ENCODE measurements at regions not wholly inside any gene's neighbourhood (a gene's known extent, or its start where the extent isn't known, plus 50 kb on each side); places are given as distances from the start of the nearest gene placed in this dataset.

GRCh38 chr4:57496697-57497471 lies 386.7 kb upstream of the IGFBP7 start:
- no peak for TF ChIP-seq CTCF (IDR thresholded peaks at IDR 0.05)
- TF ChIP-seq POLR2AphosphoS5 (IDR thresholded peaks at IDR 0.05; ENCODE audit: insufficient read depth in 1 of 2, low read depth in 1 of 2): no peak
- no peak for TF ChIP-seq POLR2A (IDR thresholded peaks at IDR 0.05)
- Histone ChIP-seq H3K36me3 (no peaks in the 10 kb centered on the region), H3K4me3 (no peak overlapping the region), H3K27me3 (no peaks in the 10 kb centered on the region), H3K9me3 (no peaks in the 10 kb centered on the region), H3K27ac (no peak overlapping the region), H3K4me1 (no peaks in the 10 kb centered on the region)
- intact Hi-C loops (cut with DNase I): no loop called here
- DNase-seq (ENCODE audit: extremely low spot score in 2 of 2): no peak

DNA sequence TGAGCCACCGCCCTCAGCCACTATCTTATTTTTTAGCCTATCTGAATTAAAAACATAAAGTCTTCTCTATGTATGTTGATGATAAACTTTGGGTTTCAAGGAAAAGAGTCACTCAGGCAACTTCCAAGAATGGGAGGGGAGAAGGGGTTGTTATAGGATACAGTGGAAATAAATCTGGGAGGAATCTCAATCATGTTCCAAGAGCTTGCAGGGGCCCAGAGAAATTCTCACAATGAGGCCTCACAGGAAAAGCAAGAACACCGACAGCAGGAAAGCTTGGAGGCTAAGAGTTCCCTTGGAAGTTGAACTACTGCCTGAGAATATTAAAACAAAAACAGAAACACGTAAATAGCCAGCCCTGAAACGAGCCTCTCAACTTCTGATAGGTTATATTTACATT lies 384.6 kb upstream of the IGFBP7 start:
- TF ChIP-seq POLR2AphosphoS5 (IDR thresholded peaks at IDR 0.05; ENCODE audit: insufficient read depth in 1 of 2, low read depth in 1 of 2) (no peak), CTCF (IDR thresholded peaks at IDR 0.05) (no peak), POLR2A (IDR thresholded peaks at IDR 0.05) (no peak)
- H3K4me3 ChIP-seq: no peak overlapping the region
- H3K27me3 ChIP-seq: no peaks in the 10 kb centered on the region
- DNase-seq (ENCODE audit: extremely low spot score in 2 of 2): no peak
- intact Hi-C loops (cut with DNase I): no loop called here
- no peaks in the 10 kb centered on the region for H3K9me3 ChIP-seq
- no peak overlapping the region for H3K27ac ChIP-seq
- H3K36me3 ChIP-seq: no peaks in the 10 kb centered on the region
- H3K4me1 ChIP-seq: no peaks in the 10 kb centered on the region

- TF ChIP-seq POLR2AphosphoS5 (IDR thresholded peaks at IDR 0.05; ENCODE audit: insufficient read depth in 1 of 2, low read depth in 1 of 2): no peak
- TF ChIP-seq CTCF (IDR thresholded peaks at IDR 0.05): no peak
- TF ChIP-seq POLR2A (IDR thresholded peaks at IDR 0.05): no peak
- Histone ChIP-seq H3K27me3 (no peaks in the 10 kb centered on the region), H3K36me3 (no peaks in the 10 kb centered on the region), H3K9me3 (no peaks in the 10 kb centered on the region), H3K4me3 (no peak overlapping the region), H3K27ac (no peak overlapping the region), H3K4me1 (no peaks in the 10 kb centered on the region)
- DNase-seq (ENCODE audit: extremely low spot score in 2 of 2): no peak
- intact Hi-C loops (cut with DNase I): no loop called here
These were observed 382.2 kb upstream of the IGFBP7 start for GRCh38 chr4:57492251-57492878.

DNA sequence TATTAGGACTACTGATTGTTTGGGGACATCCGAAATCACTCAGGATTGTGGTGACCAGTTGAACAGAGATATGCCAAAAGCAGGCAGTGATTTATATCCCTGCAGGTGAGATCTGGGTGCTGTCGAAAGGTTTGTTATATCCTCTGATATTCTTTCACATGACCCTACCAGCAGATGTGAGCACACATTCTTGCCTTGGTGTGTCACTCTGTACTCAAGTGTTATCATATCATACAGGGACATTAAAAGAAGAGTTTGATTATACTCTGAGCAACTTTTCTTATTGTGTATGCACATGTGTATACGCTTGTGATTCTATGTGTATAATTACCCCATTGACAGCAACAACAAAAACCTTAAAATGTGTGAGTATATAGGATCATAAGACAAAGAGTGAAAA lies 381.2 kb upstream of the IGFBP7 start:
- H3K9me3 ChIP-seq: no peaks in the 10 kb centered on the region
- H3K27me3 ChIP-seq: no peaks in the 10 kb centered on the region
- intact Hi-C loops (cut with DNase I): no loop called here
- no peak for DNase-seq (ENCODE audit: extremely low spot score in 2 of 2)
- H3K36me3 ChIP-seq: no peaks in the 10 kb centered on the region
- H3K27ac ChIP-seq: no peak overlapping the region
- no peak overlapping the region for H3K4me3 ChIP-seq
- TF ChIP-seq POLR2A (IDR thresholded peaks at IDR 0.05) (no peak), POLR2AphosphoS5 (IDR thresholded peaks at IDR 0.05; ENCODE audit: insufficient read depth in 1 of 2, low read depth in 1 of 2) (no peak), CTCF (IDR thresholded peaks at IDR 0.05) (no peak)
- H3K4me1 ChIP-seq: no peaks in the 10 kb centered on the region
